SH-SY5Y (cell line): ENCODE measurements at regions not wholly inside any gene's neighbourhood (a gene's known extent, or its start where the extent isn't known, plus 50 kb on each side); places are given as distances from the start of the nearest gene placed in this dataset.

Source experiments
- GATA2 ChIP-seq: IDR thresholded peaks from 2 replicates; pipeline ENCODE4 v1.6.1; 2011; ENCODE audit warnings: mild to moderate bottlenecking, low read depth, low read length
- GATA3 ChIP-seq: IDR thresholded peaks from 2 replicates; pipeline ENCODE4 v1.6.1; 2011; ENCODE audit warnings: low read depth, mild to moderate bottlenecking, low read length, moderate library complexity

DNA sequence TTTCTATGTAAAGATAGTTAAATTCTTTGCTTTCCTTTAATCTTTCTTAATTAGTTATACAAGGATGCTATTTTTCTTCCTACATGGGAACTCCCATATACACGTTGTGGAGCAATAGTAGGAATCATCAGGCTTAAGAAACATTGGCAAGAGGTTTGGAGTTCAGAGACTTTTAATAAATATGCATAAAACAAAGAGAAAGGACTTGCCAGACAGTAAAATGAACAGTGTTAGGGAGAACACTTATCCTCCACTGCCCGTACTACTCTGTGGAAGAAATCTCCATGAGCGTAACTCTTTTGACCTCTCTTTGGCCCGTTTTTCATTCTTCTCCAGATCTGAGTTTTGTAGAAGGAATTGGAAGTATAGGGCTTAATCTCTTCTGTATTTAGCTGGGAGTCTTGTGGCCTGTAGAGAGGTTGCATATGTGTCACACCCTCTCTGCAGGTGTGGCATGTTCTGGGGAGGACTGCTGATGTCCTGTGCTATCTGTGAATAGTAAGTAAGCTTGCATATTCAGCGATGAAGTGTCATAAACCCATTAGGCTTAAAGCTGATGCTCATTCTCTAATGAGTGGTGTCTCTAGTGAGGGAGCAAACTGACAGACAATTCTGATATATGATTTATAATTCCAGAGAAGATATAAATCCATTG lies 455.4 kb upstream of the FAR2 start:
- TF ChIP-seq GATA2 = no peak
- no peak for TF ChIP-seq GATA3
